ENCODE measurements at regions not wholly inside any gene's neighbourhood (a gene's known extent, or its start where the extent isn't known, plus 50 kb on each side); places are given as distances from the start of the nearest gene placed in this dataset.
"Not testable (repeated sequence)": the region's sequence is repeated elsewhere in the genome, so short reads cannot be mapped to it uniquely, and the experiment has no call there.

- DNase-seq = peak; percentile 18
Measured at GRCh38 chr11:71638801-71639519, 56.3 kb upstream of the KRTAP5-11 start.

GRCh38 chr11:71639520-71639849, 56.8 kb upstream of the KRTAP5-11 start:
- peak; percentile 11 for DNase-seq

- DNase-seq = not testable (repeated sequence)
Measured at GRCh38 chr11:71639916-71640315, 57.2 kb upstream of the KRTAP5-11 start.

GRCh38 chr11:71647078-71647477, 64.4 kb upstream of the KRTAP5-11 start:
- DNase-seq = not testable (repeated sequence)

- not testable (repeated sequence) for DNase-seq
Measured at GRCh38 chr11:71652998-71653397, 70.3 kb upstream of the KRTAP5-11 start.

- not testable (repeated sequence) for DNase-seq
Measured at GRCh38 chr11:71654423-71654822, 71.7 kb upstream of the KRTAP5-11 start.

- not testable (repeated sequence) for DNase-seq
Measured at GRCh38 chr11:71655041-71655440, 72.4 kb upstream of the KRTAP5-11 start.

- DNase-seq = not testable (repeated sequence)
Measured at GRCh38 chr11:71656513-71656912, 73.8 kb upstream of the KRTAP5-11 start.

- DNase-seq = not testable (repeated sequence)
Measured at GRCh38 chr11:71664941-71665340, 82.3 kb upstream of the KRTAP5-11 start.

- not testable (repeated sequence) for DNase-seq
Measured at GRCh38 chr11:71698110-71698509, 115.4 kb upstream of the KRTAP5-11 start.

GRCh38 chr11:71698961-71699360, 116.3 kb upstream of the KRTAP5-11 start:
- DNase-seq = not testable (repeated sequence)

GRCh38 chr11:71701435-71702291, 119.0 kb upstream of the KRTAP5-11 start:
- not testable (repeated sequence) for DNase-seq

GRCh38 chr11:71705086-71705737, 122.5 kb upstream of the KRTAP5-11 start:
- not testable (repeated sequence) for DNase-seq

- not testable (repeated sequence) for DNase-seq
Measured at GRCh38 chr11:71705738-71706432, 123.2 kb upstream of the KRTAP5-11 start.

- not testable (repeated sequence) for DNase-seq
Measured at GRCh38 chr11:71707083-71707482, 124.4 kb upstream of the KRTAP5-11 start.

GRCh38 chr11:71709541-71709940, 123.5 kb upstream of the DEFB108B start:
- DNase-seq = not testable (repeated sequence)

- not testable (repeated sequence) for DNase-seq
Measured at GRCh38 chr11:71710171-71710671, 122.8 kb upstream of the DEFB108B start.

GRCh38 chr11:71710701-71711385, 122.2 kb upstream of the DEFB108B start:
- not testable (repeated sequence) for DNase-seq

- not testable (repeated sequence) for DNase-seq
Measured at GRCh38 chr11:71712350-71712749, 120.7 kb upstream of the DEFB108B start.

GRCh38 chr11:71712846-71713245, 120.2 kb upstream of the DEFB108B start:
- not testable (repeated sequence) for DNase-seq

- not testable (repeated sequence) for DNase-seq
Measured at GRCh38 chr11:71714510-71714909, 118.5 kb upstream of the DEFB108B start.

- DNase-seq = not testable (repeated sequence)
Measured at GRCh38 chr11:71721840-71722239, 111.2 kb upstream of the DEFB108B start.
